DOHH2 (cell line): ENCODE measurements at regions not wholly inside any gene's neighbourhood (a gene's known extent, or its start where the extent isn't known, plus 50 kb on each side); places are given as distances from the start of the nearest gene placed in this dataset.

Experiments used
- H3F3A ChIP-seq: fragments of 200-600 bp; sonication (generic), shearing (Covaris generic); 2 replicates; pipeline ENCODE4 v1.6.0; 2016; ENCODE audit warnings: antibody characterized with exemption, mild to moderate bottlenecking; ENCODE audit not compliant: control insufficient read depth, insufficient read depth
- H3K27ac ChIP-seq: fragments of 200-600 bp; sonication (generic); 2 replicates; pipeline ENCODE4 v1.5.1; 2014; ENCODE audit warnings: low read depth, mild to moderate bottlenecking, low read length, moderate library complexity
- H3K27me3 ChIP-seq: fragments of 200-600 bp; sonication (generic); 2 replicates; pipeline ENCODE4 v1.6.1; 2014; ENCODE audit warnings: mild to moderate bottlenecking, low read length, mixed read lengths; ENCODE audit not compliant: control insufficient read depth
- H3K36me3 ChIP-seq: fragments of 200-600 bp; sonication (generic); 2 replicates; pipeline ENCODE4 v1.6.1; 2014; ENCODE audit warnings: mild to moderate bottlenecking, low read length, moderate library complexity, mixed read lengths; ENCODE audit not compliant: control insufficient read depth
- H3K4me1 ChIP-seq: fragments of 200-600 bp; sonication (generic); 2 replicates; pipeline ENCODE4 v1.6.1; 2014; ENCODE audit warnings: mild to moderate bottlenecking, low read length, mixed read lengths; ENCODE audit not compliant: control insufficient read depth
- H3K4me2 ChIP-seq: fragments of 200-600 bp; sonication (generic); 2 replicates; pipeline ENCODE4 v1.6.0; 2014; ENCODE audit warnings: mild to moderate bottlenecking, low read length, moderate library complexity
- H3K4me3 ChIP-seq: fragments of 200-600 bp; sonication (generic); 2 replicates; pipeline ENCODE4 v1.5.1; 2014; ENCODE audit warnings: mild to moderate bottlenecking, low read length, mixed read lengths
- H3K79me2 ChIP-seq: fragments of 200-600 bp; sonication (generic); 2 replicates; pipeline ENCODE4 v1.6.1; 2014; ENCODE audit warnings: mild to moderate bottlenecking, low read length, mixed read lengths; ENCODE audit not compliant: control insufficient read depth
- H3K9me2 ChIP-seq: fragments of 200-600 bp; sonication (generic); replicated peaks from 2 replicates; pipeline ENCODE4 v1.6.1; 2014; ENCODE audit warnings: mild to moderate bottlenecking, low read length, mixed read lengths; ENCODE audit not compliant: control insufficient read depth
- H3K9me3 ChIP-seq: fragments of 200-600 bp; sonication (generic); 2 replicates; pipeline ENCODE4 v1.6.1; 2014; ENCODE audit warnings: antibody characterized with exemption, low read length, mixed read lengths; ENCODE audit not compliant: control insufficient read depth, insufficient read depth
- H4K20me1 ChIP-seq: fragments of 200-600 bp; sonication (generic); 2 replicates; pipeline ENCODE4 v1.6.0; 2014; ENCODE audit warnings: low read depth, mild to moderate bottlenecking, antibody characterized with exemption, low read length, moderate library complexity; ENCODE audit not compliant: control insufficient read depth, insufficient read depth
- CTCF ChIP-seq: fragments of 200-600 bp; sonication (generic); IDR thresholded peaks from one replicate; pipeline ENCODE4 v1.5.1; 2014; ENCODE audit warnings: antibody characterized with exemption, mild to moderate bottlenecking, low read depth, low read length; ENCODE audit not compliant: poor library complexity, severe bottlenecking
- EZH2phosphoT487 ChIP-seq: fragments of 200-600 bp; sonication (generic); IDR thresholded peaks from 2 replicates; pipeline ENCODE4 v1.6.1; 2017; ENCODE audit warnings: borderline replicate concordance, mild to moderate bottlenecking, antibody characterized with exemption, low read length, moderate library complexity, mixed read lengths

- Histone ChIP-seq H3F3A (no peaks in the 10 kb centered on the region), H3K4me1 (no peaks in the 10 kb centered on the region), H3K36me3 (no peaks in the 10 kb centered on the region), H3K9me3 (no peaks in the 10 kb centered on the region), H3K79me2 (no peaks in the 10 kb centered on the region), H3K4me3 (no peak overlapping the region), H3K27ac (no peak overlapping the region), H3K9me2 (no peaks in the 10 kb centered on the region), H3K27me3 (no peaks in the 10 kb centered on the region), H3K4me2 (no peak overlapping the region), H4K20me1 (no peaks in the 10 kb centered on the region)
- TF ChIP-seq CTCF, result no peak
- no peak for TF ChIP-seq EZH2phosphoT487
Measured at GRCh38 chr13:34155931-34156607, 338.1 kb downstream of the RFC3 start.

GRCh38 chr13:34156841-34157365 is 339.0 kb downstream of the RFC3 start:
- Histone ChIP-seq H3K9me3 (no peaks in the 10 kb centered on the region), H3K4me3 (no peak overlapping the region), H3K36me3 (no peaks in the 10 kb centered on the region), H4K20me1 (no peaks in the 10 kb centered on the region), H3K27ac (no peak overlapping the region), H3K27me3 (no peaks in the 10 kb centered on the region), H3K4me1 (no peaks in the 10 kb centered on the region), H3K9me2 (no peaks in the 10 kb centered on the region), H3K79me2 (no peaks in the 10 kb centered on the region), H3F3A (no peaks in the 10 kb centered on the region), H3K4me2 (no peak overlapping the region)
- no peak for TF ChIP-seq EZH2phosphoT487
- no peak for TF ChIP-seq CTCF

- Histone ChIP-seq H3K27me3 (no peaks in the 10 kb centered on the region), H3K9me2 (no peaks in the 10 kb centered on the region), H3K4me1 (no peaks in the 10 kb centered on the region), H3K9me3 (no peaks in the 10 kb centered on the region), H4K20me1 (no peaks in the 10 kb centered on the region), H3K4me3 (no peak overlapping the region), H3K27ac (no peak overlapping the region), H3K4me2 (no peak overlapping the region), H3K79me2 (no peaks in the 10 kb centered on the region), H3K36me3 (no peaks in the 10 kb centered on the region), H3F3A (no peaks in the 10 kb centered on the region)
- no peak for TF ChIP-seq CTCF
- TF ChIP-seq EZH2phosphoT487, result no peak
Measured at GRCh38 chr13:34159946-34160345, 342.0 kb downstream of the RFC3 start.
